SK-N-SH (cell line): ENCODE measurements at regions not wholly inside any gene's neighbourhood (a gene's known extent, or its start where the extent isn't known, plus 50 kb on each side); places are given as distances from the start of the nearest gene placed in this dataset.

Experiments
- CTCF ChIA-PET: fragments of 300-600, 350-600 bp; formaldehyde crosslinking; extraction: SDS; loops from one replicate; lab custom pipeline; 2021; lab: Yijun Ruan, JAX
- POLR2A ChIA-PET: fragments of 350-600 bp; sonication (Branson Sonifier 250); formaldehyde crosslinking; extraction: SDS; loops from one replicate; lab custom pipeline; 2020; ENCODE audit warnings: antibody characterized with exemption, inconsistent platforms; lab: Yijun Ruan, JAX
- DNase-seq: peaks from one replicate; pipeline ENCODE4 v3.0.0; 2012
- H2AFZ ChIP-seq: fragments of 200-600 bp; sonication (generic); 2 replicates; pipeline ENCODE4 v1.8.1; 2016; ENCODE audit warnings: antibody characterized with exemption, mild to moderate bottlenecking, low read depth
- H3F3A ChIP-seq: fragments of 200-600 bp; sonication (generic); replicated peaks from 2 replicates; pipeline ENCODE3; 2016; ENCODE audit warnings: antibody characterized with exemption, mild to moderate bottlenecking; ENCODE audit not compliant: insufficient read depth
- H3K27ac ChIP-seq, 2 experiments: fragments of 200-500 bp in 1 of 2; fragments of 200-600 bp in 1 of 2; sonication (Bioruptor generic) in 1 of 2; sonication (generic), shearing (Covaris generic) in 1 of 2; 2 replicates each; pipeline versions ENCODE4 v1.5.1 to v1.6.1; 2014 to 2016; ENCODE audit warnings: low read depth in 2 of 2, inconsistent platforms in 1 of 2, low read length in 1 of 2, mild to moderate bottlenecking in 1 of 2, mixed read lengths in 1 of 2
- H3K27me3 ChIP-seq: fragments of 200-600 bp; sonication (generic), shearing (Covaris generic); 2 replicates; pipeline ENCODE4 v1.6.1; 2016; ENCODE audit warnings: mixed run types; ENCODE audit not compliant: insufficient read depth
- H3K36me3 ChIP-seq, 2 experiments: fragments of 200-500 bp in 1 of 2; fragments of 200-600 bp in 1 of 2; sonication (Bioruptor generic) in 1 of 2; sonication (generic) in 1 of 2; replicated peaks in 1 of 2; 2 replicates each; pipeline versions ENCODE3 to v1.5.1; 2014 to 2016; ENCODE audit warnings: low read length in 1 of 2, mild to moderate bottlenecking in 1 of 2; ENCODE audit not compliant: insufficient read depth in 2 of 2, control insufficient read depth in 1 of 2
- H3K4me1 ChIP-seq, 2 experiments: fragments of 200-500 bp in 1 of 2; fragments of 200-600 bp in 1 of 2; sonication (Bioruptor generic) in 1 of 2; sonication (generic), shearing (Covaris generic) in 1 of 2; 2 replicates each; pipeline versions ENCODE4 v1.5.1 to v1.6.1; 2014 to 2016; ENCODE audit warnings: low read depth in 1 of 2, low read length in 1 of 2, mixed run types in 1 of 2; ENCODE audit not compliant: insufficient read depth in 2 of 2, control insufficient read depth in 1 of 2
- H3K4me2 ChIP-seq: fragments of 200-600 bp; sonication (generic), shearing (Covaris generic); 2 replicates; pipeline ENCODE4 v1.6.1; 2017; ENCODE audit warnings: mixed run types
- H3K4me3 ChIP-seq, 2 experiments: fragments of 200-500 bp in 1 of 2; fragments of 200-600 bp in 1 of 2; sonication (Bioruptor generic) in 1 of 2; sonication (generic), shearing (Covaris generic) in 1 of 2; 2 replicates each; pipeline versions ENCODE4 v1.5.1 to v1.8.1; 2014 to 2016; ENCODE audit warnings: low read depth in 2 of 2, inconsistent platforms in 1 of 2, low read length in 1 of 2, mild to moderate bottlenecking in 1 of 2, mixed read lengths in 1 of 2, moderate library complexity in 1 of 2
- H3K79me2 ChIP-seq: fragments of 200-600 bp; sonication (generic); 2 replicates; pipeline ENCODE4 v1.8.1; 2017; ENCODE audit warnings: mild to moderate bottlenecking; ENCODE audit not compliant: insufficient read depth
- H3K9ac ChIP-seq: fragments of 200-600 bp; sonication (generic); 2 replicates; pipeline ENCODE4 v1.6.1; 2017; ENCODE audit warnings: mixed run types
- H3K9me2 ChIP-seq: fragments of 200-600 bp; sonication (generic); 2 replicates; pipeline ENCODE4 v1.6.1; 2017; ENCODE audit warnings: mixed run types
- H3K9me3 ChIP-seq: fragments of 200-600 bp; sonication (generic); 2 replicates; pipeline ENCODE4 v1.6.1; 2017; ENCODE audit warnings: mixed run types, mild to moderate bottlenecking, moderate library complexity
- H4K20me1 ChIP-seq: fragments of 200-600 bp; sonication (generic); 2 replicates; pipeline ENCODE4 v1.6.1; 2017; ENCODE audit warnings: mild to moderate bottlenecking, mixed run types; ENCODE audit not compliant: insufficient read depth
- CHD2 ChIP-seq: fragments of 150-350 bp; IDR thresholded peaks from 2 replicates; pipeline ENCODE4 v1.6.1; 2018; ENCODE audit warnings: low read length; ENCODE audit not compliant: partially characterized antibody
- EP300 ChIP-seq, 2 experiments: IDR thresholded peaks; 2 replicates each; pipeline versions ENCODE4 v1.4.0 to v1.6.1; 2012; ENCODE audit warnings: borderline replicate concordance in 1 of 2, low read depth in 1 of 2, low read length in 1 of 2
- EZH2phosphoT487 ChIP-seq: fragments of 200-600 bp; sonication (generic); IDR thresholded peaks from 2 replicates; pipeline ENCODE4 v1.6.1; 2017; ENCODE audit warnings: low read depth, mixed run types, mild to moderate bottlenecking, antibody characterized with exemption, moderate library complexity, borderline replicate concordance
- FOXJ3 ChIP-seq: sonication (generic); formaldehyde crosslinking; IDR thresholded peaks from 2 replicates; pipeline ENCODE4 v1.5.1; 2020; ENCODE audit warnings: mild to moderate bottlenecking, missing genetic modification reagents
- GABPA ChIP-seq: IDR thresholded peaks from 2 replicates; pipeline ENCODE4 v1.4.0; 2012; ENCODE audit warnings: low read depth, mild to moderate bottlenecking
- MEF2A ChIP-seq: IDR thresholded peaks from 2 replicates; pipeline ENCODE4 v1.4.0; 2012; ENCODE audit warnings: low read depth, borderline replicate concordance
- NFIC ChIP-seq: IDR thresholded peaks from 2 replicates; pipeline ENCODE4 v1.4.0; 2012; ENCODE audit warnings: borderline replicate concordance
- POLR2AphosphoS5 ChIP-seq: IDR thresholded peaks from 2 replicates; pipeline ENCODE4 v1.6.1; 2012; ENCODE audit warnings: low read depth, low read length
- RCOR1 ChIP-seq: fragments of 150-350 bp; IDR thresholded peaks from 2 replicates; pipeline ENCODE4 v1.6.1; 2017; ENCODE audit warnings: antibody characterized with exemption, low read length
- RXRA ChIP-seq: IDR thresholded peaks from 2 replicates; pipeline ENCODE4 v1.4.0; 2012; ENCODE audit warnings: low read depth, mild to moderate bottlenecking, borderline replicate concordance
- SIN3A ChIP-seq: IDR thresholded peaks from 2 replicates; pipeline ENCODE4 v1.6.1; 2012; ENCODE audit warnings: low read depth, mild to moderate bottlenecking, low read length, moderate library complexity, borderline replicate concordance
- TCF12 ChIP-seq: IDR thresholded peaks from 2 replicates; pipeline ENCODE4 v1.4.0; 2012
- YY1 ChIP-seq: IDR thresholded peaks from 2 replicates; pipeline ENCODE4 v1.4.0; 2012; ENCODE audit warnings: low read depth, mild to moderate bottlenecking
- WGBS: methylation state at CpG from one replicate; pipeline ENCODE4 v1.1.6; 2017; ENCODE audit warnings: low lambda C conversion rate; 5-methylcytosine and 5-hydroxymethylcytosine counted together
- TF ChIP-seq, protein P1 (sequence below): IDR thresholded peaks from 2 replicates; pipeline ENCODE4; 2012
- TF ChIP-seq, protein P2 (sequence below): IDR thresholded peaks from 2 replicates; pipeline ENCODE4 v1.4.0; 2012; ENCODE audit warnings: low read depth, borderline replicate concordance
- TF ChIP-seq, protein P3 (sequence below): IDR thresholded peaks from 2 replicates; pipeline ENCODE4 v1.4.0; 2012; ENCODE audit warnings: low read depth, borderline replicate concordance
- TF ChIP-seq, protein P4 (sequence below): fragments of 150-350 bp; IDR thresholded peaks from 2 replicates; pipeline ENCODE4 v1.6.1; 2017; ENCODE audit warnings: antibody characterized with exemption, low read length, low read depth, borderline replicate concordance
- TF ChIP-seq, protein P5 (sequence below): IDR thresholded peaks from 2 replicates; pipeline ENCODE4 v1.4.0; 2012; ENCODE audit warnings: low read depth

DNA sequence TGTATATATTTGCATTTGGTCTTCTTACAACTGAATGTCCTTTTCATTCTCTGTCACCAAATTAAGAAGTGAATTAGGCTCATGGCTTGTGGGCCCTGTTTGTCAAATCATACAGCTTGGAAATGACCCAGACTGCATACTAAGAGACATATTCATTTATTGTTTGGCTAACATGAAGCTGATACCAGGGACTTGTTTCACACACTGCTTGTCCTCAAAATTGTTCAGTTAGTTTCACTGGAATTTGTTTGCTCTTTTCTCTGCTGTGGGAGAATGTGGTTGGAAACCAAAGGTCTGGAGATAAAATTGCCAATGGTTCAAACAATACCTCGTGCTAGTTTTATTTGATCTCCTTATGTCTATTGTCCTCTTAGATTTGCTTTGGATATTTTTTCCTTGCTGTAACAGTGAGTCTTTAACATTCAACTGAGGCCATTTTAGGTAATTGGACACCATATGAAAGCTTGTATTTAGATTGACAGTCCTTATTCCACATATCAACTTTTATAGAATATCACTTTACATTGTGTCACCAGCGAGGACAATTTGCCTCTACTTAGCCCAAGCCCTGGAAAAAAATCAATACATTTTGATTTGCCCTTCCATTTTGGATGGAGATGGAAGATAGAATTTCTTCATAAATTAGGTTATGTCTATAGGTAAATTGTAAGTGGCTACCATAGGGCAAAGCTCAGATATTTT lies 144.3 kb upstream of the MTAP start:
- no peak overlapping the region for H2AFZ ChIP-seq
- ChIA-PET POLR2A (no interaction called here), CTCF (interaction anchor here (1.2 kb wide), 1 partner anchor 51 kb away, joined by 3 read pairs; no protein-coding TSS in a partner anchor)
- no peaks in the 10 kb centered on the region for H3K9me2 ChIP-seq
- H3F3A ChIP-seq: no peaks in the 10 kb centered on the region
- no peaks in the 10 kb centered on the region for H3K9me3 ChIP-seq
- H3K27ac ChIP-seq: no peak overlapping the region
- H3K4me3 ChIP-seq: no peak overlapping the region
- TF ChIP-seq YY1: no peak
- TF ChIP-seq, protein P1, sequence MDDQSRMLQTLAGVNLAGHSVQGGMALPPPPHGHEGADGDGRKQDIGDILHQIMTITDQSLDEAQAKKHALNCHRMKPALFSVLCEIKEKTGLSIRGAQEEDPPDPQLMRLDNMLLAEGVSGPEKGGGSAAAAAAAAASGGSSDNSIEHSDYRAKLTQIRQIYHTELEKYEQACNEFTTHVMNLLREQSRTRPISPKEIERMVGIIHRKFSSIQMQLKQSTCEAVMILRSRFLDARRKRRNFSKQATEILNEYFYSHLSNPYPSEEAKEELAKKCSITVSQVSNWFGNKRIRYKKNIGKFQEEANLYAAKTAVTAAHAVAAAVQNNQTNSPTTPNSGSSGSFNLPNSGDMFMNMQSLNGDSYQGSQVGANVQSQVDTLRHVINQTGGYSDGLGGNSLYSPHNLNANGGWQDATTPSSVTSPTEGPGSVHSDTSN: no peak
- no peak for TF ChIP-seq NFIC
- TF ChIP-seq MEF2A: no peak
- TF ChIP-seq, protein P2, sequence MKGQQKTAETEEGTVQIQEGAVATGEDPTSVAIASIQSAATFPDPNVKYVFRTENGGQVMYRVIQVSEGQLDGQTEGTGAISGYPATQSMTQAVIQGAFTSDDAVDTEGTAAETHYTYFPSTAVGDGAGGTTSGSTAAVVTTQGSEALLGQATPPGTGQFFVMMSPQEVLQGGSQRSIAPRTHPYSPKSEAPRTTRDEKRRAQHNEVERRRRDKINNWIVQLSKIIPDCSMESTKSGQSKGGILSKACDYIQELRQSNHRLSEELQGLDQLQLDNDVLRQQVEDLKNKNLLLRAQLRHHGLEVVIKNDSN: no peak
- TF ChIP-seq POLR2AphosphoS5: no peak
- TF ChIP-seq GABPA: no peak
- TF ChIP-seq CHD2: no peak
- TF ChIP-seq RCOR1: no peak
- no peak for TF ChIP-seq FOXJ3
- no peak for TF ChIP-seq RXRA
- TF ChIP-seq, protein P3, sequence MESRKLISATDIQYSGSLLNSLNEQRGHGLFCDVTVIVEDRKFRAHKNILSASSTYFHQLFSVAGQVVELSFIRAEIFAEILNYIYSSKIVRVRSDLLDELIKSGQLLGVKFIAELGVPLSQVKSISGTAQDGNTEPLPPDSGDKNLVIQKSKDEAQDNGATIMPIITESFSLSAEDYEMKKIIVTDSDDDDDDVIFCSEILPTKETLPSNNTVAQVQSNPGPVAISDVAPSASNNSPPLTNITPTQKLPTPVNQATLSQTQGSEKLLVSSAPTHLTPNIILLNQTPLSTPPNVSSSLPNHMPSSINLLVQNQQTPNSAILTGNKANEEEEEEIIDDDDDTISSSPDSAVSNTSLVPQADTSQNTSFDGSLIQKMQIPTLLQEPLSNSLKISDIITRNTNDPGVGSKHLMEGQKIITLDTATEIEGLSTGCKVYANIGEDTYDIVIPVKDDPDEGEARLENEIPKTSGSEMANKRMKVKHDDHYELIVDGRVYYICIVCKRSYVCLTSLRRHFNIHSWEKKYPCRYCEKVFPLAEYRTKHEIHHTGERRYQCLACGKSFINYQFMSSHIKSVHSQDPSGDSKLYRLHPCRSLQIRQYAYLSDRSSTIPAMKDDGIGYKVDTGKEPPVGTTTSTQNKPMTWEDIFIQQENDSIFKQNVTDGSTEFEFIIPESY: no peak
- no peak for TF ChIP-seq TCF12
- no peak for TF ChIP-seq EZH2phosphoT487
- no peak for TF ChIP-seq SIN3A
- TF ChIP-seq, protein P4, sequence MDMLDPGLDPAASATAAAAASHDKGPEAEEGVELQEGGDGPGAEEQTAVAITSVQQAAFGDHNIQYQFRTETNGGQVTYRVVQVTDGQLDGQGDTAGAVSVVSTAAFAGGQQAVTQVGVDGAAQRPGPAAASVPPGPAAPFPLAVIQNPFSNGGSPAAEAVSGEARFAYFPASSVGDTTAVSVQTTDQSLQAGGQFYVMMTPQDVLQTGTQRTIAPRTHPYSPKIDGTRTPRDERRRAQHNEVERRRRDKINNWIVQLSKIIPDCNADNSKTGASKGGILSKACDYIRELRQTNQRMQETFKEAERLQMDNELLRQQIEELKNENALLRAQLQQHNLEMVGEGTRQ: no peak
- no peak for TF ChIP-seq EP300 (IDR thresholded peaks at IDR 0.05; ENCODE audit: borderline replicate concordance in 1 of 2, low read depth in 1 of 2, low read length in 1 of 2)
- TF ChIP-seq, protein P5, sequence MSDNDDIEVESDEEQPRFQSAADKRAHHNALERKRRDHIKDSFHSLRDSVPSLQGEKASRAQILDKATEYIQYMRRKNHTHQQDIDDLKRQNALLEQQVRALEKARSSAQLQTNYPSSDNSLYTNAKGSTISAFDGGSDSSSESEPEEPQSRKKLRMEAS: no peak
- no peaks in the 10 kb centered on the region for H3K4me1 ChIP-seq
- H3K36me3 ChIP-seq: no peaks in the 10 kb centered on the region
- no peaks in the 10 kb centered on the region for H3K79me2 ChIP-seq
- 18% methylated on average over 2 of the region's 2 CpGs for WGBS
- H3K4me2 ChIP-seq: no peak overlapping the region
- DNase-seq: no peak
- peaks cover 8% of the 10 kb centered on the region; the same call in 1 of the 2 replicates for H3K27me3 ChIP-seq
- no peaks in the 10 kb centered on the region for H4K20me1 ChIP-seq
- no peak overlapping the region for H3K9ac ChIP-seq
